ENCODE measurements at regions not wholly inside any gene's neighbourhood (a gene's known extent, or its start where the extent isn't known, plus 50 kb on each side); places are given as distances from the start of the nearest gene placed in this dataset.
A peak's percentile ranks its signal among the peaks of the same experiment; 100 is the strongest.

DNA sequence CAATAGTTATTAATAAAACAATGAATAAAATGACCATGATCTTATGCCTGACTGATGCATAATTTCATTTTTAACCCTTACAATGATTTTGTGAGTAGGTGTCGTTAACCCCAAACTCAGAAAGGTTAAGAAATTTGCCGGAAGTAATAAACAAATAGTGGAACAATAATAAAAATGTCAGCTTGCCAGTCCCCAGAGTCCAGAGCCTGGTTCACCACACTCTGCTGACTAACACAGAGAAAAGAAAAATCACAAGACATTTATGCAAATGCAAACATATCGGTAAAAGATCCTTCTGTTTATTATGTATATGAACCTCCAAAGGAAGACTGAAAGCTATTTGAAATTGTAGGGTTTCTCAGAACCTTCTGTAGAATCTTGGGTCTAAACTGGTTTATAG is 563.7 kb downstream of the EFNB2 start:
- peak overlapping the region; percentile 31 for H3K4me3 ChIP-seq (ENCODE audit: low read depth, low read length)
- TF ChIP-seq, protein P1, sequence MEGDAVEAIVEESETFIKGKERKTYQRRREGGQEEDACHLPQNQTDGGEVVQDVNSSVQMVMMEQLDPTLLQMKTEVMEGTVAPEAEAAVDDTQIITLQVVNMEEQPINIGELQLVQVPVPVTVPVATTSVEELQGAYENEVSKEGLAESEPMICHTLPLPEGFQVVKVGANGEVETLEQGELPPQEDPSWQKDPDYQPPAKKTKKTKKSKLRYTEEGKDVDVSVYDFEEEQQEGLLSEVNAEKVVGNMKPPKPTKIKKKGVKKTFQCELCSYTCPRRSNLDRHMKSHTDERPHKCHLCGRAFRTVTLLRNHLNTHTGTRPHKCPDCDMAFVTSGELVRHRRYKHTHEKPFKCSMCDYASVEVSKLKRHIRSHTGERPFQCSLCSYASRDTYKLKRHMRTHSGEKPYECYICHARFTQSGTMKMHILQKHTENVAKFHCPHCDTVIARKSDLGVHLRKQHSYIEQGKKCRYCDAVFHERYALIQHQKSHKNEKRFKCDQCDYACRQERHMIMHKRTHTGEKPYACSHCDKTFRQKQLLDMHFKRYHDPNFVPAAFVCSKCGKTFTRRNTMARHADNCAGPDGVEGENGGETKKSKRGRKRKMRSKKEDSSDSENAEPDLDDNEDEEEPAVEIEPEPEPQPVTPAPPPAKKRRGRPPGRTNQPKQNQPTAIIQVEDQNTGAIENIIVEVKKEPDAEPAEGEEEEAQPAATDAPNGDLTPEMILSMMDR (IDR thresholded peaks at IDR 0.05; ENCODE audit: control insufficient read depth, extremely low read depth, insufficient read depth) = no peak
- DNase-seq (ENCODE audit: low read depth) = no peak

DNA sequence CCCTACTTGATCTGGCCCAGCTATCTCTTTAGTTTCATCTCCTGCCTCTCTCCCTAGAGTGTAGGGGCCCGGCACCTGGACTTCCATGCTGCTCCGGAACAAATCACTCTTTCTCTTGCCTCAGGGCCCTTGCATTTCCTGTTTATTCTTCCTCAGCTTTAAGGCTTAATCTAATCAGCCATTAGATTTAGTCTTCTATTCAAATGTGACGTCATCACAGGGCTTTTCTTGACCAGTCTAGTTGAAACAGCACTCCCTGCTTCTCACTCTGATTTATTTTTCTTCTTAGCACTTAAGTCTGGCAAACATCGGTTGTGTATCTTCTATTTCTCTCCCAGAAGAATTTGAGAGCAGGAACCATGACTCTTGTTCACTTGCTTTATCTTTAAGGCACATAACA is 564.1 kb downstream of the EFNB2 start:
- no peak overlapping the region for H3K4me3 ChIP-seq (ENCODE audit: low read depth, low read length)
- TF ChIP-seq, protein P1 (IDR thresholded peaks at IDR 0.05; ENCODE audit: control insufficient read depth, extremely low read depth, insufficient read depth) = no peak
- DNase-seq (ENCODE audit: low read depth) = no peak

DNA sequence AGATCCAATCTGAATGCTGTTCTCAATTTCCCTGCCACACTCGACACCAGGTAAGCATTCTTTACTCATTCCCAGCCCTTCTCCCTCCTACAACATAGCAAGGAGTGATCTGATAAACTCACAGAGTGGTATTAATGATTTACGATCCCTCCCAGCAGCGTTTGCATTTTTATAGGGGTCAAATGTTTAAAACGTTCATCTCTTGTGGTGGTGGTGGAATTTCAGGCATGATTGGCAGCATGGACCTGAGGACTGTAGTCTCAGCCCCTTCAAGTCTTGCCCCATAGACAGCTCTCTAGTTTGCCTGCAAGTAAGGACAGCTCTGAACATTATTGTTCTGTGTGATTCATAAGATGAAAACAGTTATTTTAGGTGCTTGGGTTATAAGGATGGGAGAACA is 565.7 kb downstream of the EFNB2 start:
- TF ChIP-seq, protein P1 (IDR thresholded peaks at IDR 0.05; ENCODE audit: control insufficient read depth, extremely low read depth, insufficient read depth) = no peak
- DNase-seq (ENCODE audit: low read depth) = no peak
- no peak overlapping the region for H3K4me3 ChIP-seq (ENCODE audit: low read depth, low read length)

DNA sequence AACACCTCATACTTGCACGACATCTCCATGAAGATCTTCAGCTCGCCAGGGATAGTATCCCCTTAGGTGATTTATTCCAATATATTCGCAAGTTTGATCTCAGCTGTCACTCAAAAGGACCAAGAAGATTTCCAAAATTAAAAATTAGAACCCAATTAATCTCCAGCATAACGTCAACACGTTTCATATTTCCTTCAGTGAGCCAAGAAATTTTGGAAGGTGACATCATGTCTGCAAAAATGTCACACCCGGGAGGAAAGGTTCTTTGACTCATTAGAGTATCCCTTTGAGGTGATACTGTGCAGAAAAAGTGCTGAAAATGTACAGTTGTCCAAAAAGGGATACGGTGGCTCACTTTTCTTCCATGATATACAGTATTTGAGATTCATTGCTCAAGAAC is 569.6 kb downstream of the EFNB2 start:
- TF ChIP-seq, protein P1 (IDR thresholded peaks at IDR 0.05; ENCODE audit: control insufficient read depth, extremely low read depth, insufficient read depth) = no peak
- H3K4me3 ChIP-seq (ENCODE audit: low read depth, low read length) = no peak overlapping the region
- no peak for DNase-seq (ENCODE audit: low read depth)

- TF ChIP-seq, protein P1 (IDR thresholded peaks at IDR 0.05; ENCODE audit: control insufficient read depth, extremely low read depth, insufficient read depth) = no peak
- DNase-seq (ENCODE audit: low read depth) = peak; percentile 52
- H3K4me3 ChIP-seq (ENCODE audit: low read depth, low read length) = no peak overlapping the region
Measured at GRCh38 chr13:105962080-105962479, 573.4 kb downstream of the EFNB2 start.

- no peak overlapping the region for H3K4me3 ChIP-seq (ENCODE audit: low read depth, low read length)
- TF ChIP-seq, protein P1 (IDR thresholded peaks at IDR 0.05; ENCODE audit: control insufficient read depth, extremely low read depth, insufficient read depth) = no peak
- DNase-seq (ENCODE audit: low read depth) = no peak
Measured at GRCh38 chr13:105961438-105961837, 574.0 kb downstream of the EFNB2 start.

- DNase-seq (ENCODE audit: low read depth) = no peak
- TF ChIP-seq, protein P1 (IDR thresholded peaks at IDR 0.05; ENCODE audit: control insufficient read depth, extremely low read depth, insufficient read depth) = no peak
- no peak overlapping the region for H3K4me3 ChIP-seq (ENCODE audit: low read depth, low read length)
Measured at GRCh38 chr13:105960326-105960725, 575.1 kb downstream of the EFNB2 start.

Data from LNCaP clone FGC (cell line).